IPS-18c (cell line): ENCODE measurements at regions not wholly inside any gene's neighbourhood (a gene's known extent, or its start where the extent isn't known, plus 50 kb on each side); places are given as distances from the start of the nearest gene placed in this dataset.
A peak's percentile ranks its signal among the peaks of the same experiment; 100 is the strongest.
"Not testable (repeated sequence)": the region's sequence is repeated elsewhere in the genome, so short reads cannot be mapped to it uniquely, and the experiment has no call there.

ENCODE experiments used
- H3K4me3 ChIP-seq: 2 replicates; pipeline ENCODE4 v1.7.0; 2013; ENCODE audit warnings: low read depth, mild to moderate bottlenecking, low read length, moderate library complexity; ENCODE audit not compliant: insufficient read depth
- H3K9me3 ChIP-seq: one replicate; pipeline ENCODE4 v1.6.1; 2013; ENCODE audit warnings: mild to moderate bottlenecking, low read length, moderate library complexity; ENCODE audit not compliant: control insufficient read depth, insufficient read depth

DNA sequence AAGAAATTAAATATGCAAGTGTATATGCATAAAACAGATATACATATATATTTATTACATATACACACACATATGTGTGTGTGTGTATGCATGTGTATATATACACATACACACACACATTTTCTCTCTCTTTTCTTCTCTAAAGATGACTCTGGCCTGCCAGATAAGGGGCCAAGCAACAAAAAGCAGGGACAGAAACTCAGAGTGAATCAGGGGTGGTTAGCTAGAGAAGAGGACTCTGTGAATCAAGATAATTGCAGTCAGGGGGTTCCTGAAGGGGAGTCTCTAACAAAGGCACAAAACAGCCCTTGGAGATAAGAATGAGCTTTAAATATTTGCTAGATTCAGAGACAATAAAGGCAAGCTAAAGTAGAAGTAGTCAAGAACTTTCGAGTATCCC is 650.5 kb downstream of the UTRN start:
- Histone ChIP-seq H3K9me3 (no peaks in the 10 kb centered on the region), H3K4me3 (no peak overlapping the region)

DNA sequence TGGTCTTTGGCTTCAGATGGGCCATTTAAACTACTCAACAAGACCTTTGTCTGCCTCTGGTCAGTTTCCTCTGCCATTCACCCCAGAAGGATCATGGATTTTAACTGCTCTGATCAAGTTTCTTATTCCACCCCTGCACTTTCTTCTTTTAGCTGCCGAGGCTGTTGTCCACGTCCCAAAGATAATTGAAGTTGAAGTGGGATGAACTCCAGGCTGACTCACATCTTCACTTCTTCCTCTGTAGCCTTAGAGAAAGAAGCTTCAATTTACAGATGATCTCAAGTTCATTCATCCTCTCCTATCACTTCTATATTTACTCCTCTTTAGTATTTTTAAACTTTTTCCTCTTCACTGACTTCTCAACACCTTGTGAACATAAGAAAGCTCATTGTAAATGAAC is 651.6 kb downstream of the UTRN start:
- H3K4me3 ChIP-seq = no peak overlapping the region
- no peaks in the 10 kb centered on the region for H3K9me3 ChIP-seq

DNA sequence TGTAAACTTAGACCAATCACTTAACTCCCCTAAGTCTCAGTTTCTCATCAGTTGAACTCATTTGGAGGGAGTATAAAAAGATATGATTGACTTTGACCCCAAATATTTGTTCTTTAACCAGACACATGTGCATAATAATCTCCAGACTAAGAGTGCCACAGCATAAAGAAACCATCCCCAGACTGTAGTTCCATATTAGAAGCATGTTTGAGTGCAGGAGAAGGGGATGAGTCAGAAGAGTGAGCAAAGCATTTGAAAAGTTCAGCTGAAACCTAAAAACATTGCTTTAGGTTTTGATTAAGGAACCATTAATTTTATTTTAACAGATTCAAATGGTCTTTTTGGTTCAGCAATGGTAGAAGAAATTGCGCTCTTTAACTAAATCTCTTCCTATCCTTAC is 654.8 kb downstream of the UTRN start:
- H3K4me3 ChIP-seq = no peak overlapping the region
- H3K9me3 ChIP-seq = no peaks in the 10 kb centered on the region

DNA sequence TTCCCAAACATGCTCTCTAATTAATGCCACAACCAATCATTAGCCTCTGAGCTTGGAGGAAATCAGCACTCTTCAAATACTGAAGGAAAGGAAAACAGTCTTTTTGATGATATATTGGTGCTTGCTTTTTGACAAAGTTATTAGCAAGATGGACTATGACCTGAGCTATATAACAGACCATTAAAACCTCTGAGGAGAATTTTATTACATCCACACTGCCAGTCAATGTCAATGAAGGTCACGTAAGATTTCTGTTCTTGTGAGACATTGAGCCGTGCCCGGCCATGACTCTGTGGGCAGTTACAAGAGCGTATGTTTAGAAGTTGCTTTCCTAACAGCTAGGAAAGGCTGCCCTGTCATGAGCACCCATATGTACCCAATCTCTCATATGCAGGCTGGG is 659.0 kb downstream of the UTRN start:
- Histone ChIP-seq H3K9me3 (no peaks in the 10 kb centered on the region), H3K4me3 (no peak overlapping the region)

- Histone ChIP-seq H3K4me3 (no peak overlapping the region), H3K9me3 (no peaks in the 10 kb centered on the region)
Measured at GRCh38 chr6:144947398-144947976, 662.4 kb downstream of the UTRN start.

- H3K4me3 ChIP-seq = no peak overlapping the region
- no peaks in the 10 kb centered on the region for H3K9me3 ChIP-seq
Measured at GRCh38 chr6:144951730-144952437, 666.7 kb downstream of the UTRN start.

- H3K9me3 ChIP-seq = no peaks in the 10 kb centered on the region
- no peak overlapping the region for H3K4me3 ChIP-seq
Measured at GRCh38 chr6:144952456-144953240, 667.5 kb downstream of the UTRN start.

DNA sequence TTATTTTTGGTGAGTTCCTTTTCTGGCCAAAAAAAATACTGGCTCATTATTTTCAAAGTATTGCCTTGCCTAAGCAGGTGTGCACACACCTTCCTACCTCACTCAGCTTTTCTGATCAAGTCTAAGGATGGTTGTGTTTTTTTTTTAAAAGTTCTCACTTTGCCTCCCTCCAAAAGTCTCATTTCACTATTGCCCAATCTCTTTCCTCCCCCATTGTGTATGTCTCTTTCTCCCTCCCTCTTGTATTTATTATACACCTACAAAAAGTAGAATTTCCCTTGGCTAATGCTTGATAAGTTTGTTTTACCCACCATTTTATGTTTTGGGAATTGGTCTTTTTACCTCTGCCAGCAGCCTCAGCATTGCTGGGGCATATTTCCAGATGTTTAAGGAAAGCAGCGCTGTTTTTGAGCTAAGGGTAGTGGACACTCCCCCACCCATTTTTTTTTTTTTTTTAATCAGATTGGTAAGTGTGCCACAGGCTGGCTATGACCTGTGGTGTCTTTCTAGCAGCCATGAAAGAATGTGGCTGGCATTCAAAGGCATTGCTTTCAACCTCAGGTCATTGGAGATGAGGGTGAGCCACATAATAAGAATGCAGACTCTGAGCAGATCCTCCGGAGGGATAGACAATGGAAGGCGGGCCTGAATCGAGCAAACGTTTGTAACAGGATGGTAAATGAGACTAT is 668.6 kb downstream of the UTRN start:
- no peak overlapping the region for H3K4me3 ChIP-seq
- H3K9me3 ChIP-seq = no peaks in the 10 kb centered on the region

DNA sequence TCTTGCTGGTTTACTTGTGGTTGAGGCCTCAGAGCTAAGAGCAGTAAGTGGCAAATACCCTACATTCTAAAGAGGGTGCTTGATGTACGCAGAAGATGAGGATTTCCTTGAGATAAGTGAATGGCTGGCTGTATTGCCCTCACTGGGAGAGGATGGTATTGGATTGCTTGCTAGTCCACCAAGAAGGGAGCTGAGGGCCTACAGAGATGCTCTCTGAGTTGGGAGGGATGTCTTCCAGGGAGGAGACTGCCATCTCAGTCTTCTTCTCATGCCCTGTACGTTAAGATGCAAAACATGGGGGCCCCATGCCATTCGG is 669.1 kb downstream of the UTRN start:
- H3K9me3 ChIP-seq = no peaks in the 10 kb centered on the region
- no peak overlapping the region for H3K4me3 ChIP-seq

DNA sequence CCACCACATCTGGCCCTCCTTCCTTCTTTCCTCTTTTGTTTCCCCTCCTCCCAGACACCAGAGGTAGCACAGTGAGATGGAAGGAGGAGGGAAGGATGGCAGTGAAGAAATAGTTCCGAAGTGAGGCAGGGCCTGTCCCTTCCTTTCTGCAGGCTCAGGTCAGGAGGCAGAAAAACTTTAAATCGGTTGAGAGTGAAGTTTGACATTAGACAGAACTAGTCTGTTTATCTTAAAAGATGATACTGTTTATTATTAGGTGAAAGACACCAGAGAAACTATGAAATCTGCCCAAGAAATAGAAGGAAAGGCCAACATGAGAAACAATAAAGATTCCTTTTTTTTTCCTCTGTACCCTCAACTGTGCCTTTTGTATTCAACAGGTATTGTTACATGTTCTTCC is 670.3 kb downstream of the UTRN start:
- H3K4me3 ChIP-seq = no peak overlapping the region
- H3K9me3 ChIP-seq = no peaks in the 10 kb centered on the region

- Histone ChIP-seq H3K4me3 (no peak overlapping the region), H3K9me3 (no peaks in the 10 kb centered on the region)
Measured at GRCh38 chr6:144955859-144956258, 670.7 kb downstream of the UTRN start.

DNA sequence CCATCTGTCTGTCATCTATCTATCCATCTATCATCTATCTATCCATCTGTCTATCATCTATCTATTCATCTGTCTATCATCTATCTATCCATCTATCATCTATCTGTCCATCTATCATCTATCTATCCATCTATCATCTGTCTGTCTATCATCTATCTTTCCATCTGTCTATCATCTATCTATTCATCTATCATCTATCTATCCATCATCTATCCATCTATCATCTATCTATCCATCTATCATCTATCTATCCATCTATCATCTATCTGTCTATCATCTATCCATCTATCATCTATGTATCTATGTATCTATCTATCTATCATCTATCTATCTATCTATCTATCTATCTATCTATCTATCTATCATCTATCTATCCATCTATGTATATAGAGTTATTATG is 671.6 kb downstream of the UTRN start:
- H3K4me3 ChIP-seq = not testable (repeated sequence)

GRCh38 chr6:144957236-144957937 is 672.3 kb downstream of the UTRN start:
- Histone ChIP-seq H3K9me3 (no peaks in the 10 kb centered on the region), H3K4me3 (no peak overlapping the region)

More for the DNA sequence above, 671.6 kb downstream of the UTRN start:
- H3K9me3 ChIP-seq = not testable (repeated sequence)

DNA sequence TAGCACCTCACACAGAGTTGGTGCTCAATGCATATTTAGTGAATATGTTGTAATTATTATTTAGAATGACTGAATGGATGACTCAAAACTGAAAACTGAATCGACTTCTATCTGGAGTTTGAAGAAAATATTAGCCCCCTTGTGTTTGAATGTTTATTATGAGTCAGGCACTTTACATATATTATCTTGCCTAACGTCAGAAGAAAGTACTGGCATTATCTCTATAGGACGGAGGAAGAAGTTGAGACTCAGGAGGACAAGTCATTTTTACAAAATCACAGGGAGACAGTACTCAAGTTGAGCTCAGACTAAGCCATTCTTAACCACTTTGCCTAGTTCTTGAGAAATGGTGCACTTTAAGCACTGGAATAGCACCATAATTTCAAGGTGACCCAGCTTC is 684.0 kb downstream of the UTRN start:
- no peak overlapping the region for H3K4me3 ChIP-seq

DNA sequence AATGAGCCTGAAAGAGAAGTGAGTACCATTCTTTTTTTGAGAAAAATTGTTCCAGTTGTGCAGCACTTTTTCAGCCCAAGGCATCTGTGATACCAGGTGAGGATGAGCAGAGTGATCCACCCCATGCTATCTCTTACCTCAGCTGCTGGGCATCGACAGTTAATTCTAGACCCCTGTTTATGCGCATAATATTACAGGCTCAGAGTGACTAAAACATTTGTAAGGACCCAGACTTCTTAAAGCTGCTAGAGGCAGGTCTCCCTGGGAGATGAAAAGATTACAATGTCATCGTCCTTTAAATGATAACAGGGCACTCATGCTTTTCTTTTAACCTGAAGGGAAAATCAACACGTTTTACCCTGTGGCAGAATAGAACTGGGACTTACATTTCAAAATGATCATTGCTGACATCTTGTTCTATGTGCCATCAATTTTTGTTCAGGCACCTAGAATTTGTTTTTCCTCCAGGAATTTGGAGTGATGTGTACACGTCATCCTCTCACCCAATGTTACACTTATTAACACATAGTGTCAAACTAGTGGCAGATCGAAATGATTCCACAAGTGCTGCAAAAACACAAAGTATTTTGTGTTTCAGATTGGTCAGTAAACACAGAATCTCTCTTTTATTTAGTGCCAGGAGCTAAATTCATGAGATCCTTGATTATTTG is 684.6 kb downstream of the UTRN start:
- no peaks in the 10 kb centered on the region for H3K9me3 ChIP-seq
- no peak overlapping the region for H3K4me3 ChIP-seq

More for the DNA sequence above, 684.0 kb downstream of the UTRN start:
- no peaks in the 10 kb centered on the region for H3K9me3 ChIP-seq

DNA sequence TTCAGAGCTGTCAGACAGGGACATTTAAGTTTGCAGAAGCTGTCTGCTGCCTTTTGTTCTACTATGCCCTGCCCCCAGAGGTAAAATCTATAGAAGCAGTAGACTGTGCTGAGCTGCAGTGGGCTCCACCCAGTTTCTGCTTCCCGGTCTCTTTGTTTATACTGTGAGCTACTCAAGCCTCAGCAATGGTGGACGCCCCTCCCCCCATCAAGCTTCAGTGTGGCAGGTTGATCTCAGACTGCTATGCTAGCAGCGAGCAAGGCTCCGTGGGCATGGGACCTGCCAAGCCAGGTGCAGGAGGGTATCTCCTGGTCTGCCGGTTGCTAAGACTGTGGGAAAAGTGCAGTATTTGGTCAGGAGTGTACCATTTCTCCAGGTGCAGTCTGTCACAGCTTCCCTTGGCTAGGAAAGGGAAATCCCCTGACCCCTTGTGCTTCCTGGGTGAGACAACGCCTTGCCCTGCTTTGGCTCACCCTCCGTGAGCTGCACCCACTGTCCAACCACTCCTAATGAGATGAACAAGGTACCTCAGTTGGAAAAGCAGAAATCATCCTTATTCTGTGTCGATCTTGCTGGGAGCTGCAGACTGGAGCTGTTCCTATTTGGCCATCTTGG is 692.2 kb downstream of the UTRN start:
- H3K9me3 ChIP-seq = not testable (repeated sequence)
- H3K4me3 ChIP-seq = peak overlapping the region; percentile 10; the same call in 1 of the 2 replicates
